HK-2 (cell line): ENCODE measurements at regions not wholly inside any gene's neighbourhood (a gene's known extent, or its start where the extent isn't known, plus 50 kb on each side); places are given as distances from the start of the nearest gene placed in this dataset.
"Not testable (repeated sequence)": the region's sequence is repeated elsewhere in the genome, so short reads cannot be mapped to it uniquely, and the experiment has no call there.

Source experiments
- DNase-seq: peaks from one replicate; pipeline ENCODE4 v3.0.0-alpha.2; 2018; ENCODE audit not compliant: unreplicated experiment

DNA sequence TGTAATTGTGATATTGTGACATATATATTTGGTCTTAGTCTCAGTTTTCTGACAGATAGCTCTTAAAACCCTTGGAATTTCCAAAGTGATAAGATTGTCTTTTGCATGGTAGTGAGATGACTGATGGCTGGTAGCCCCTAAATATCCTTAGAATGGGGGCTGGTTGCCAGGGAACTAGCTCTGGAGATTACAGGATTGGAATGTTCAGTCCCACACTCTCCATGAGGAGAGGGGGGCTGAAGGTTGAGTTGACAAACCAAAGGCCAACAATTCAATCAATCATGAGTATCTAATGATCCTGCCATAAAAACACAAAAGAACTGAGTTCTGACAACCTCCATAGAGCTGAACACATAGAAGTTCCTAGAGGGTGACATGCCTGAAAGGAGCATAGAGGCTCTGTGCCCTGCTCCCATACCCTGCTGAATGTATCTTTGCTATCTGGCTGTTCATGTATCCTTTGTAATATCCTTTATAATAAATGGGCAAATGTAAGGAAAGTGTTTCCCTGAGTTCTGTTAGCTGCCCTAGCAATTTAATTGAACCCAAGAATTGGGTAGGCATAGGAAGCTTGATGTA, 1680.3 kb upstream of the PIK3C3 start:
- DNase-seq: no peak

- no peak for DNase-seq
Observed at GRCh38 chr18:40272630-40273231, 1682.3 kb upstream of the PIK3C3 start.

- no peak for DNase-seq
Observed at GRCh38 chr18:40259115-40259835, 1695.8 kb upstream of the PIK3C3 start.

GRCh38 chr18:40258311-40258710, 1696.7 kb upstream of the PIK3C3 start:
- no peak for DNase-seq

- no peak for DNase-seq
Observed at GRCh38 chr18:40250236-40250635, 1704.8 kb upstream of the PIK3C3 start.

DNA sequence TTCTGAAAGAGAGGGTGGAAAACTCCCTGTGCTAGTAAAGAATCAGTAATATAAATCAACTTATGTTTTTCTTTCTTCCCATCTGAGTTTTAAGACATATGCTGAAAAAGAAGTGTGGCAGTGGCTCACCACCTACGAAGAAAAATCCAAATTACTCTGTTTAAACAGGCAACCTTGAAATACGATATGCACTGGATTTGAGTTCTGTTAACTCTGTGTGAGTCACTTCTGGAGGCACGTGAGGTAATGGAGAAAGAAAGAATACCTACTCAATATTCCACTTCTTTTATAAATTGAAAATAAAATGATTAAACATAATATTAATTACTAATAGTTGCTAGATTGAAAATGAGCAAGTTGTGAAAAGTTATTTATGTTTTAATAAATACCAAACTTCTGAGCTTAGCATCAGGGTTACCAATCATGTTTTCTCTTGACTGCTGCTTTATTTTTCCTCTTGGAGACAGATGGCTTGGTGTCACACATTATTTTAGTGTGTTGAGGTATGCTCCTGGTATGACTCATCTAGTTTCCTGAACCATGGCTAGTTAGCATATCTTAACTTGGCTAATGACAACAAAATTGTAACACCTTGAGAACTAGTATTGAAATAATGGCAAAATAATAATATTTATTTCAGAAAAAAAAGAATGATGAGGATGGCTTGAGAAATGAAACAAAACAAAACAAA, 1705.5 kb upstream of the PIK3C3 start:
- DNase-seq: no peak

DNA sequence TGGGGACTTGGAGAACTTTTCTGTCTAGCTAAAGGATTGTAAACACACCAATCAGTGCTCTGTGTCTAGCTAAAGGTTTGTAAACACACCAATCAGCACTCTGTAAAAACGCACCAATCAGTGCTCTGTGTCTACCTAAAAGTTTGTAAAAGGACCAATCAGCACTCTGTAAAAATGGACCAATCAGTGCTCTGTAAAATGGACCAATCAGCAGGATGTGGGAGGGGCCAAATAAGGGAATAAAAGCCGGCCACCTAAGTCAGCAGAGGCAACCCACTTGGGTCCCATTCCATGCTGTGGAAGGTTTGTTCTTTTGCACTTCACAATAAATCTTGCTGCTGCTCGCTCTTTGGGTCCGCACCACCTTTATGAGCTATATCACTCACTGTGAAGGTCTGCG, 1709.4 kb upstream of the PIK3C3 start:
- not testable (repeated sequence) for DNase-seq

- no peak for DNase-seq
Observed at GRCh38 chr18:40243607-40244006, 1711.4 kb upstream of the PIK3C3 start.

GRCh38 chr18:40235836-40236235, 1719.2 kb upstream of the PIK3C3 start:
- DNase-seq: no peak

GRCh38 chr18:40235323-40235722, 1719.7 kb upstream of the PIK3C3 start:
- no peak for DNase-seq

- no peak for DNase-seq
Observed at GRCh38 chr18:40233931-40234616, 1721.0 kb upstream of the PIK3C3 start.

DNA sequence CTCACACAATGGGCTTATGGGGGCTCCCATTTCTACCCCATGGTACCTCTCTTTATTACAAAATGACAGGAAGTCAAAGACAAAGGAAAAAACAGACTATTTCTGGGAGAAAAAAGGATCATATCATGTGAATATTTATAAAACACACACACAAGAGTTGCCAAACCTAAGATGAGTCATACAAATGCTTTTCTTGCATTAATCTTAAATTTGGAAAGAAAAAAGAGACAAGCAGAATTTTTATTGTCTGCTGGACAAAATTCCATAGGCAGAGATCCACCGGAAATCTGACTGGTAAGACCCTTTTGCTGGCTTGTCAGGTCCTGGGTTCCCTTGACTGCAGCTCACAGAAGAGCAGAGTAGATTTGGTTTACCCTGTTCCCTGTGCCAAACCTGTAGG, 1732.3 kb upstream of the PIK3C3 start:
- no peak for DNase-seq

DNA sequence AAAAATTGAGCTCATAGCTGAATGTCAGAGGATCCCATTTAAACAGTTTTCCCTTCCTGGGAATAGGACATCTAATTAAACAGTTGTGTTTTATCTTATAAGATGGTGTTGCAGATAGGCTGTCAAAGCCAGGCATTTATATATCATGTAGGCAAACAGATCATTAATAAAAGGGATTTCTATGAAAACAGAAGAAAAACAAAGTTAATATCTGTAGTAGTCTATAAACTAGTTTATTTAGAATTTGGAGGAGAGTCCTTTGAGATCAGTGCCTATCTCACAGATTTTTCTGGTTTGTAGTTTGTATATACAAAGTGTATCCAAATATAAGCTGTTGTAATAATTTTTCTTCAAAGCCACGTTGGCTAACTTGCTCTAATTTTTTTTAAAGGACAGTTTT, 1738.2 kb upstream of the PIK3C3 start:
- DNase-seq: no peak

DNA sequence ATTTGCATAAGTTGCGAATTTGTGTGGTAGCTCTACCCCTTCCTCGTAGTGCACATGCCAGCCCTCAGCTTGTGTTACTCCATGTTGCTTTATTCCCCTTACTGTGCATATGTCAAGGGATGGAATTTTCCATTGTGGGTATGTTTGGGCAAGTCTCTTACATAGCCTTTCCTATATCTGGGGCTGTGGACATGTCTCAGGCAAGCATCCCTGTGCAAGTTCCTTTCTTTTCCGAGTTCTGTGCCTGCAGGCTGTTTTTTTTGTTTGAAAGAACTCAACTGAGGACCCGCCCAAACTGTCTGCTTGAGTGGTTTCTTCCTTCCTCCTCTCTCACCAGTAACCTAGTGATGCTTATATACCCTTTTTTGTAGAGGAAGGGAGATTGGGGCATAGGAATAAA, 1739.1 kb upstream of the PIK3C3 start:
- no peak for DNase-seq

GRCh38 chr18:40210696-40211095, 1744.3 kb upstream of the PIK3C3 start:
- no peak for DNase-seq

- no peak for DNase-seq
Observed at GRCh38 chr18:40208958-40209357, 1746.1 kb upstream of the PIK3C3 start.

DNA sequence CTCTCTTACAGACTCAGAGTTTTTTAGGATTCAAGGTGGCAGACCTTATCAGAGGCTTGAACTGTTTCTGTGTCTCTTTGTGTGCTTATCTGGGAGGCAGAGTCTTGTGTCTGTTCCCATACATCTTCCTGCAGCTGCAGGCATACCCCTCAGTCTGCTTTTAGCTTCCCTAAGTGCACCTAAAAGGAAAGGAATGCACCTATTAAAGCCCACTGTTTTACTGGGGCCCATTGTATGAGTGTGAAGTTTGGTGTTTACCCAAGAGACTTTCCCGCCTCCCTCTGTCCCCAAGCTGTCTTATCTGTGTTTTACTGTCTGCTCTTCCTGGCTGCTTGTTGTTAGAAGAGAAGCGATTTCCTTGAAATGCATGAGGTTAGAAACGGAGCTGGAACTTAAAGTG, 1757.3 kb upstream of the PIK3C3 start:
- no peak for DNase-seq

- DNase-seq: no peak
Observed at GRCh38 chr18:40186677-40187076, 1768.4 kb upstream of the PIK3C3 start.

DNA sequence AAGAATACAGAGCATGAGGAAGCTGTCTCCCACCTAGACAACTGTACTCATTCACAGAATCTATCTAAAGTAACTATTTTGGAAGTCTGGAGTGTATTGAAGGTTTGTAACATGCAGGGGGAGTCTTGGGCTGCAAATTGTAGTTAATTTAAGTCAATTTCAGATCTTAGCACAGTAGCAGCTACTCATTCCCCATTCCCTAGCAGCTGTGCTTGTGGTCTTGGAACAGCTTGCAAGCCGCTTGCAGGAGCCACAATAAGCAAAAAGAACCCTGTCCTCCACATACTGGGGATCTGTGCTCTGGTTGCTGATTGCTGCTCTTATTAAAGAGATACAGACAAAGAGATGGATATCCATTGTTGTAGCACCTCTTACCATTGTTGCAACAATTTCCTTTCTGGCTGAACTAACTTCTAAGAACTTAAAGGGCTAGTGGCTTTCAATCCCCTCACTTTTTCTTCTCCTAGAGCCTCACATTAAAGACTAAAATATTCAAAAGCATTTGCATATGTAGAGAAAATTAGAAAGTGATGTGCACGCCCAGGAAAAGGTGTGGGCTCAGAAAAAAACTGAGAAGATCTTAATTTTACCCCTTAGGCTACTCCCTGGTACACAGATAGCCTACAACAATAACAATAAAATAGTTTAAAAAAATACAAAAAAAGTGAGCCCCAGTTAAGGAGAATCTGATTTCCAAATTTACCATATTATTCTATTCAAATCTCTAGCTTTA, 1775.1 kb upstream of the PIK3C3 start:
- DNase-seq: no peak

DNA sequence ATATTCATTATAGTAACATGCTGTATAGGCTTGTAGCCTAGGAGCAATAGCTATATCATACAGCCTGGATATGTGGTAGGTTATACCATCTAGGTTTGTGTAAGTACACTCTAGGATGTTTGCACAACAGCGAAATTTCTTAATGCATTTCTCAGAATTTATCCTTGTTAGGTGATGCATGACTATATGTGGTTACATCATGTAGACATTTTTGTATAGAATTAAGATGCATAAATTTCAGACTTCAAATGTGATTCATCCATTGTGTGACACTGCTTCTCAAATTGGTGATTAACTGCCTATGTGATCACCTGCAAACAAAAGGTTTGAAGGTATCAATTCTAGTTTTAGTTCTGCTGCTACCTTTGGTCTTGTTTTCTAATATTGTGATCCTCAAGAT, 1787.0 kb upstream of the PIK3C3 start:
- DNase-seq: no peak

DNA sequence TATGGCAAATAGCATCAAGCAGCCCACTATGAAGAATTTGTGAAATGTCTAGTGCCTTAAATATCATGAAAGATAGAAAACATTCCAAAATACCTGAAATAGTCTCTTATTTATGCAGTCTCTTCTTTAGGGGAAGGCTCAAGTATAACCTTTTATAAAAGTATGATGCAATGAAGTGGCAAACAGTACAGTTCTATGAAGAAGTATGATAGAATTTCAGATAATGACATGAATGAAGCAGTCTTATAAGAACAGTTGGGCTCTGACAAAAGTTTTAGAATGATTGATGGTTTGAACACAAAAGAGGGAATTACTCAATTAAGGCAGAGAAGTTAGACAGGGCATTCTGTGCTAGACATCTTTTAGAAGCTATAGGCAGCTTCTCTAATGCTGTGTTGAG, 1791.8 kb upstream of the PIK3C3 start:
- no peak for DNase-seq

GRCh38 chr18:40160361-40160760, 1794.7 kb upstream of the PIK3C3 start:
- no peak for DNase-seq
